ENCODE measurements at regions not wholly inside any gene's neighbourhood (a gene's known extent, or its start where the extent isn't known, plus 50 kb on each side); places are given as distances from the start of the nearest gene placed in this dataset.
"Not testable (repeated sequence)": the region's sequence is repeated elsewhere in the genome, so short reads cannot be mapped to it uniquely, and the experiment has no call there.

GRCh38 chr20:50446351-50447101 lies 63.7 kb upstream of the PTPN1 start:
- in situ Hi-C loops (cut with MboI; ENCODE audit: low pct_ligation_motif_present in 1 of 4, low pct_unique_long_range_greater_than_20kb in 1 of 4, low sequenced_read_pairs in 3 of 4) (no loop called here), intact Hi-C loops (cut with DNase I; ENCODE audit: low total_unique reads) (no loop called here)
- WGBS, 2 donors (ENCODE audit: low coverage in 1 of 2) = 51 to 54% methylated on average over 6 to 16 of the region's 16 CpGs
- Histone ChIP-seq H3K9me3 (no peaks in the 10 kb centered on the region), H3K36me3 (no peaks in the 10 kb centered on the region), H3K4me3 (no peak overlapping the region), H3K27ac (peak overlapping the region; percentile 21 to 70 (median 60)), H3K4me1 (peaks cover 10 to 57% (median 22%) of the 10 kb centered on the region in 4 donors), H3K27me3 (no peaks in the 10 kb centered on the region)
- peak; percentile 74 for DNase-seq
- TF ChIP-seq POLR2AphosphoS5 (IDR thresholded peaks at IDR 0.05) = peak in 1 of 3 donors; percentile 31
- TF ChIP-seq CTCF (IDR thresholded peaks at IDR 0.05) = no peak
- no peak for TF ChIP-seq POLR2A (IDR thresholded peaks at IDR 0.05)

DNA sequence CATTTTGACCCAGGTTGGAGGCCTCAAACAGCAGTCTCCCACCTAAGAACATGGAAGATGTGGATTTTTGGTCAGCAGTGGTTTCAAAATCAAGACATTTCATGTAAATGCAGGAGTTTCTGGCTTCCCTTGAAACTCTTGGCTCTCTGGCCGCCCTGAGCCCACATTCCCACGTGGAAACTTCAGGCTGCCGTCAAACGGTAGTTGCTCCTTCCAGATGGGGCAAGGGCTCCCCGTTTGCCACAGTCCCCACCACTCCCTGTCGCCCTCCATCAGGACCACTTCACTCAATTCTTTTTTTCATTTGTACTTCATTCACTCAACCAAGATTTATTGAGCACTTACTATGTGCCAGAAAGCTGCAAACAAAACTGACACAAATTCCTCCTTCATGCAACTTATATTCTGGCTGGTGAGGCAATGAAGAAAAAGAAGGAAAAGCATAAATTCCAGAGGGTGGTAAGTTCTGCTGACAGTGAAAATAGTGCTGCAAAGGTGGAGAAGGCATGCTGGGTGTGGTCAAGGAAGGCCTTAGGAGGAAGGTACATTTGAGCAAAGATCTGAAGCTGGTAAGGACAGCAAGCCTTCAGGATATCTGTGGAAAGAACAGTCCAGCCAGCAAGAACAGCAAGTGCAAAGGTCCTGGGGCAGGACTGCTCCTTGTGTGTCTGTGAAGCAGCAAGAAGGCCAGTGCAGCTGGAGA lies 62.9 kb upstream of the PTPN1 start:
- peak overlapping the region; percentile 21 to 70 (median 60) for H3K27ac ChIP-seq

DNA sequence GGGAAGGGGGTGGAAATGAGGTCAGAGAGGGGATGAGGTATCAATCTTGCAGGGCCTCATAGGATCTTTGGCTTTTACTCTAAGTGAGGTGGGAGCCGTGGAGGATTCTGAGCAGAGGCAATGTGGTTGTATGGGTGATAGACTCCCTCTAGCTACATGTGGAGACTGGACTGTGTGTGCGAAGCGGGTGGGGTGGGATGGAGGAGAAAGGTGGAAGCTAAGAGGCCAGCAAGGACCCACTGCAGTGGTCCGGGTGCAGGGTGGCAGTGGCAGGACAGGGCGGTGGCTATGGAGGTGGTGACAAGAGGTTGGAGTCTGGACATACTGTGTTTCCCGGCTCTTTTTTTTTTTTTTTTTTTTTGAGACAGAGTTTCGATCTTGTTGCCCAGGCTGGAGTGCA lies 62.4 kb upstream of the PTPN1 start:
- no peak overlapping the region for H3K4me3 ChIP-seq
- no peak overlapping the region for H3K27ac ChIP-seq
- in situ Hi-C loops (cut with MboI; ENCODE audit: low pct_ligation_motif_present in 1 of 4, low pct_unique_long_range_greater_than_20kb in 1 of 4, low sequenced_read_pairs in 3 of 4) = no loop called here
- H3K27me3 ChIP-seq = no peaks in the 10 kb centered on the region
- WGBS, 2 donors (ENCODE audit: low coverage in 1 of 2) = 92 to 96% methylated on average over 6 to 7 of the region's 7 CpGs
- no peak for DNase-seq
- intact Hi-C loops (cut with DNase I; ENCODE audit: low total_unique reads) = no loop called here
- no peaks in the 10 kb centered on the region for H3K36me3 ChIP-seq
- H3K9me3 ChIP-seq = no peaks in the 10 kb centered on the region
- TF ChIP-seq POLR2AphosphoS5 (IDR thresholded peaks at IDR 0.05) (no peak), EP300 (IDR thresholded peaks at IDR 0.05; ENCODE audit: low read depth) (no peak), POLR2A (IDR thresholded peaks at IDR 0.05) (no peak), CTCF (IDR thresholded peaks at IDR 0.05) (no peak)
- peaks cover 11 to 47% (median 20%) of the 10 kb centered on the region in 4 donors for H3K4me1 ChIP-seq

More for the DNA sequence above, 62.9 kb upstream of the PTPN1 start:
- intact Hi-C loops (cut with DNase I; ENCODE audit: low total_unique reads) (no loop called here), in situ Hi-C loops (cut with MboI; ENCODE audit: low pct_ligation_motif_present in 1 of 4, low pct_unique_long_range_greater_than_20kb in 1 of 4, low sequenced_read_pairs in 3 of 4) (no loop called here)
- H3K36me3 ChIP-seq = no peaks in the 10 kb centered on the region
- DNase-seq = no peak
- H3K4me1 ChIP-seq = peaks cover 11 to 53% (median 21%) of the 10 kb centered on the region in 4 donors
- no peaks in the 10 kb centered on the region for H3K9me3 ChIP-seq
- H3K4me3 ChIP-seq = no peak overlapping the region
- TF ChIP-seq CTCF (IDR thresholded peaks at IDR 0.05) = no peak
- TF ChIP-seq POLR2AphosphoS5 (IDR thresholded peaks at IDR 0.05) = no peak
- TF ChIP-seq POLR2A (IDR thresholded peaks at IDR 0.05) = no peak
- no peak for TF ChIP-seq EP300 (IDR thresholded peaks at IDR 0.05; ENCODE audit: low read depth)
- H3K27me3 ChIP-seq = no peaks in the 10 kb centered on the region
- WGBS, 2 donors (ENCODE audit: low coverage in 1 of 2) = 89 to 91% methylated on average over 3 to 6 of the region's 6 CpGs

GRCh38 chr20:50448625-50449403 lies 61.4 kb upstream of the PTPN1 start:
- WGBS, 2 donors (ENCODE audit: low coverage in 1 of 2) = 83 to 90% methylated on average over 5 to 10 of the region's 10 CpGs
- intact Hi-C loops (cut with DNase I; ENCODE audit: low total_unique reads); H3K9me3 ChIP-seq; H3K4me3 ChIP-seq; H3K27me3 ChIP-seq; H3K36me3 ChIP-seq; DNase-seq; in situ Hi-C loops (cut with MboI; ENCODE audit: low pct_ligation_motif_present in 1 of 4, low pct_unique_long_range_greater_than_20kb in 1 of 4, low sequenced_read_pairs in 3 of 4): not testable (repeated sequence)
- H3K27ac ChIP-seq = peak overlapping the region in 1 of 4 donors; percentile 23
- peaks cover 11 to 44% (median 20%) of the 10 kb centered on the region in 4 donors for H3K4me1 ChIP-seq
